Left lung (tissue), 4 donors: ENCODE measurements at regions not wholly inside any gene's neighbourhood (a gene's known extent, or its start where the extent isn't known, plus 50 kb on each side); places are given as distances from the start of the nearest gene placed in this dataset.
"Not testable (repeated sequence)": the region's sequence is repeated elsewhere in the genome, so short reads cannot be mapped to it uniquely, and the experiment has no call there.

Experiments
- ATAC-seq: fragments of 200-7000 bp; cut with Tn5 transposase; one replicate; pipeline ENCODE4 v1.9.1; 2020; ENCODE audit warnings: moderate library complexity
- DNase-seq, 4 donors: peaks; one replicate each; pipeline ENCODE4 v3.0.0-alpha.2; 2013 to 2020
- H3K27ac ChIP-seq, 2 donors: fragments of 200-600 bp; sonication (generic) in 1 of 2; one replicate each; pipeline versions ENCODE4 v1.5.0 to v1.8.0; 2020 to 2021
- H3K27me3 ChIP-seq, 2 donors: fragments of 200-600 bp; sonication (generic) in 1 of 2; one replicate each; pipeline versions ENCODE4 v1.5.0 to v1.8.0; 2020 to 2021
- H3K36me3 ChIP-seq, 2 donors: fragments of 200-600 bp; sonication (generic) in 1 of 2; one replicate each; pipeline versions ENCODE4 v1.5.0 to v1.8.0; 2020 to 2021
- H3K4me1 ChIP-seq, 2 donors: fragments of 200-600 bp; one replicate each; pipeline ENCODE4 v1.8.0; 2021
- H3K4me3 ChIP-seq, 2 donors: fragments of 200-600 bp; sonication (generic) in 1 of 2; one replicate each; pipeline versions ENCODE4 v1.5.0 to v1.8.0; 2020 to 2021; ENCODE audit warnings: mild to moderate bottlenecking in 1 of 2
- H3K9me3 ChIP-seq, 2 donors: fragments of 200-600 bp; sonication (generic) in 1 of 2; one replicate each; pipeline versions ENCODE4 v1.5.0 to v1.8.0; 2020 to 2021
- CTCF ChIP-seq, 2 donors: fragments of 200-600 bp; sonication (generic) in 1 of 2; IDR thresholded peaks; one replicate each; pipeline versions ENCODE4 v1.5.0 to v1.8.0; 2021; ENCODE audit warnings: antibody characterized with exemption in 2 of 2
- intact Hi-C, 2 donors: fragments of 100-400 bp; cut with DNase I; formaldehyde crosslinking; loops; one replicate each; pipeline versions ENCODE4 v1.11.2 to v1.14.2; 2022
- donor health status: DM: no; HTN: yes; CAD: no.
- donor health status: DM: no; HTN: no; CAD: no.

DNA sequence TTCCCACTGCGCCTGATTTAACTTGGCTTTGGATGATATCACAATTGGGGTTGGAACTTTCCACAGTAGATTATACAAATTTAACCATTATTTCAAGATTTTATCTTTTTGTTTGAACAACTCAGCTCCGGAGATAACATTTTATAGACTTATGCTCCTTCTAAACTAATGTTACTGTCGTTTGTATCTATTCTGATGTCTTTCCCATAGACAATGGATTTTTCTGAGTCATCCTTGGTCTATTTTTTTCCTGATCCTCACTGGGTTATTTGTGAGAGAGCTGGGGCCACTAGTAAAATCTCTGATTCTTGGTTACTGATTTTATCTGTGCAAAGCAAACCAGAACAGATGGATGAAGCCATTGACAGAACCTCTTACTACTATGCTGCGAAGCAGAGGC is 175.1 kb downstream of the SLC38A4 start:
- Histone ChIP-seq H3K9me3 (no peaks in the 10 kb centered on the region), H3K27me3 (no peaks in the 10 kb centered on the region), H3K27ac (no peak overlapping the region), H3K4me1 (no peaks in the 10 kb centered on the region), H3K4me3 (no peak overlapping the region), H3K36me3 (no peaks in the 10 kb centered on the region)
- no peak for DNase-seq
- no peak for TF ChIP-seq CTCF (IDR thresholded peaks at IDR 0.05)
- no peak for ATAC-seq
- intact Hi-C loops: no loop called here

- DNase-seq (no peak), ATAC-seq (no peak)
- intact Hi-C loops: no loop called here
- TF ChIP-seq CTCF (IDR thresholded peaks at IDR 0.05): no peak
- Histone ChIP-seq H3K9me3 (no peaks in the 10 kb centered on the region), H3K27me3 (no peaks in the 10 kb centered on the region), H3K4me3 (no peak overlapping the region), H3K4me1 (no peaks in the 10 kb centered on the region), H3K27ac (no peak overlapping the region), H3K36me3 (no peaks in the 10 kb centered on the region)
Observed at GRCh38 chr12:46649433-46649832, 176.4 kb downstream of the SLC38A4 start.

DNA sequence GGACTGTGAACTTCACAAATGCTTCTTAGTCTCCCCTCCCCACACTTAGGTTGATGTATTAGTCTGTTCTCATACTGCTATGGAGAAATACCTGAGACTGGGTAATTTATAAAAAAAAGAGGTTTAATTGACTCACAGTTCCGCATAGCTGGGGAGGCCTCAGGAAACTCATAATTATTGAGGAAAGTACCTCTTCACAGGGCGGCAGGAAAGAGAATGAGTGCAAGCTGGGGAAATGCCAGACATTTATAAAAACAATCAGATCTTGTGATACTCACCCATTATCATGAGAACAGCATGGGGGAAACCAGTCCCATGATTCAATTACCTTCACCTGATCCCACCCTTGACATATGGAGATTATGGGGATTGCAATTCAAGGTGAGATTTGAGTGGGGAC is 178.8 kb downstream of the SLC38A4 start:
- H3K36me3 ChIP-seq: no peaks in the 10 kb centered on the region
- TF ChIP-seq CTCF (IDR thresholded peaks at IDR 0.05): no peak
- intact Hi-C loops: no loop called here
- ATAC-seq (no peak), DNase-seq (no peak)
- no peak overlapping the region for H3K27ac ChIP-seq
- H3K9me3 ChIP-seq: peaks cover 0 to 2% of the 10 kb centered on the region in 2 donors
- no peaks in the 10 kb centered on the region for H3K27me3 ChIP-seq
- no peaks in the 10 kb centered on the region for H3K4me1 ChIP-seq
- no peak overlapping the region for H3K4me3 ChIP-seq

- H3K27me3 ChIP-seq, H3K4me3 ChIP-seq, H3K4me1 ChIP-seq, DNase-seq, intact Hi-C loops, H3K36me3 ChIP-seq, H3K27ac ChIP-seq, ATAC-seq: not testable (repeated sequence)
- H3K9me3 ChIP-seq: peaks cover 0 to 34% of the 10 kb centered on the region in 2 donors
Observed at GRCh38 chr12:46641649-46642048, 184.1 kb downstream of the SLC38A4 start.

DNA sequence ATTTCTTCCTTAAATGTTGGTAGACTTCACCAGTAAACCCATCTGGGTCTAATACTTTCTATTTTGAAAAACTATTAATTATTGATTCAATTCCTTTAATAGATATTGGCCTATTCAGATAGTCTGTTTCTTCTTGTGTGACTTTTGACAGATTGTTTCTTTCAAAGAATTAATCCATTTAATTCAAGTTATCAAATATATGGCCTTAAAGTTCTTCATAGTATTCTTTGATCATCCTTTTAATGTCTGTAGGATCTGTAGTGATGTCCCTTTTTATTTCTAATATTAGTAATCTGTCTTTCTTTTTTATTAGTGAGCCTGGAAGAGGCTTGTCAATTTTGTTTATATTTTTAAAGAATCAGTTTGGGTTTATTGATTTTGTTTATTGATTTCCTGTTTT is 190.0 kb downstream of the SLC38A4 start:
- no peaks in the 10 kb centered on the region for H3K4me1 ChIP-seq
- DNase-seq (no peak), ATAC-seq (no peak)
- no peak overlapping the region for H3K4me3 ChIP-seq
- no peaks in the 10 kb centered on the region for H3K36me3 ChIP-seq
- H3K27ac ChIP-seq: no peak overlapping the region
- peaks cover 0 to 36% of the 10 kb centered on the region in 2 donors for H3K9me3 ChIP-seq
- no peaks in the 10 kb centered on the region for H3K27me3 ChIP-seq
- TF ChIP-seq CTCF (IDR thresholded peaks at IDR 0.05): no peak
- intact Hi-C loops: no loop called here
